ENCODE measurements at regions not wholly inside any gene's neighbourhood (a gene's known extent, or its start where the extent isn't known, plus 50 kb on each side); places are given as distances from the start of the nearest gene placed in this dataset.
"Not testable (repeated sequence)": the region's sequence is repeated elsewhere in the genome, so short reads cannot be mapped to it uniquely, and the experiment has no call there.

GRCh38 chr1:149355748-149356147, 119.1 kb upstream of the NBPF19 start:
- not testable (repeated sequence) for TF ChIP-seq CTCF (IDR thresholded peaks at IDR 0.05; ENCODE audit: borderline replicate concordance, extremely low read depth, low read length, poor library complexity, severe bottlenecking); EZH2 (IDR thresholded peaks at IDR 0.05; ENCODE audit: borderline replicate concordance, low read depth, low read length, severe bottlenecking)

All from DND-41 (cell line).